ENCODE measurements at regions not wholly inside any gene's neighbourhood (a gene's known extent, or its start where the extent isn't known, plus 50 kb on each side); places are given as distances from the start of the nearest gene placed in this dataset.
"Not testable (repeated sequence)": the region's sequence is repeated elsewhere in the genome, so short reads cannot be mapped to it uniquely, and the experiment has no call there.

- not testable (repeated sequence) for DNase-seq (ENCODE audit: low spot score)
Measured at GRCh38 chr14:105917136-105917932, 391.0 kb downstream of the TMEM121 start.

GRCh38 chr14:105917933-105918436, 391.6 kb downstream of the TMEM121 start:
- DNase-seq (ENCODE audit: low spot score), result no peak

- DNase-seq (ENCODE audit: low spot score), result no peak
Measured at GRCh38 chr14:105918496-105919262, 392.3 kb downstream of the TMEM121 start.

GRCh38 chr14:105919458-105920150, 393.2 kb downstream of the TMEM121 start:
- DNase-seq (ENCODE audit: low spot score), result no peak

- DNase-seq (ENCODE audit: low spot score), result not testable (repeated sequence)
Measured at GRCh38 chr14:105920151-105920700, 393.8 kb downstream of the TMEM121 start.

- DNase-seq (ENCODE audit: low spot score), result not testable (repeated sequence)
Measured at GRCh38 chr14:105920803-105921755, 394.7 kb downstream of the TMEM121 start.

GRCh38 chr14:105921781-105922180, 395.4 kb downstream of the TMEM121 start:
- DNase-seq (ENCODE audit: low spot score), result not testable (repeated sequence)

- DNase-seq (ENCODE audit: low spot score), result not testable (repeated sequence)
Measured at GRCh38 chr14:105923520-105924191, 397.3 kb downstream of the TMEM121 start.

- no peak for DNase-seq (ENCODE audit: low spot score)
Measured at GRCh38 chr14:105924951-105925591, 398.7 kb downstream of the TMEM121 start.

- DNase-seq (ENCODE audit: low spot score), result no peak
Measured at GRCh38 chr14:105925615-105926372, 399.4 kb downstream of the TMEM121 start.

GRCh38 chr14:105926373-105927095, 400.2 kb downstream of the TMEM121 start:
- DNase-seq (ENCODE audit: low spot score), result no peak

- DNase-seq (ENCODE audit: low spot score), result no peak
Measured at GRCh38 chr14:105927096-105928060, 401.0 kb downstream of the TMEM121 start.

GRCh38 chr14:105928171-105929111, 402.1 kb downstream of the TMEM121 start:
- not testable (repeated sequence) for DNase-seq (ENCODE audit: low spot score)

GRCh38 chr14:105929327-105930081, 403.1 kb downstream of the TMEM121 start:
- no peak for DNase-seq (ENCODE audit: low spot score)

GRCh38 chr14:105930572-105930971, 404.2 kb downstream of the TMEM121 start:
- no peak for DNase-seq (ENCODE audit: low spot score)
